Glutamatergic neuron (in vitro differentiated cells): ENCODE measurements at regions not wholly inside any gene's neighbourhood (a gene's known extent, or its start where the extent isn't known, plus 50 kb on each side); places are given as distances from the start of the nearest gene placed in this dataset.

Experiments
- DNase-seq: peaks from one replicate; pipeline ENCODE4 v3.0.0; 2022
- H3K27ac Mint-ChIP-seq: one replicate; pipeline ENCODE4 v1.8.0; 2020; ENCODE audit warnings: mild to moderate bottlenecking, mixed read lengths, inconsistent platforms; ENCODE audit not compliant: unreplicated experiment
- H3K27me3 Mint-ChIP-seq: one replicate; pipeline ENCODE4 v1.8.0; 2020; ENCODE audit warnings: mild to moderate bottlenecking, moderate library complexity, mixed read lengths, inconsistent platforms; ENCODE audit not compliant: unreplicated experiment
- H3K36me3 Mint-ChIP-seq: one replicate; pipeline ENCODE4 v1.8.0; 2020; ENCODE audit warnings: mild to moderate bottlenecking, mixed read lengths, inconsistent platforms; ENCODE audit not compliant: unreplicated experiment
- H3K4me1 Mint-ChIP-seq: one replicate; pipeline ENCODE4 v1.8.0; 2020; ENCODE audit warnings: mild to moderate bottlenecking, low read depth, mixed read lengths, inconsistent platforms; ENCODE audit not compliant: unreplicated experiment
- H3K4me3 Mint-ChIP-seq: one replicate; pipeline ENCODE4 v1.8.0; 2020; ENCODE audit warnings: mild to moderate bottlenecking, mixed read lengths, inconsistent platforms; ENCODE audit not compliant: unreplicated experiment
- H3K9me3 Mint-ChIP-seq: one replicate; pipeline ENCODE4 v1.8.0; 2020; ENCODE audit warnings: mild to moderate bottlenecking, moderate library complexity, mixed read lengths, inconsistent platforms; ENCODE audit not compliant: unreplicated experiment
- TF ChIP-seq, protein P1 (sequence below): fragments of 200-600 bp; sonication (generic); IDR thresholded peaks from one replicate; pipeline ENCODE4 v1.5.0; 2021; ENCODE audit not compliant: partially characterized antibody, unreplicated experiment

- Mint-ChIP-seq H3K27me3 (peaks cover 3% of the 10 kb centered on the region), H3K4me1 (peaks cover 8% of the 10 kb centered on the region), H3K36me3 (peaks cover 6% of the 10 kb centered on the region), H3K9me3 (peaks cover 5% of the 10 kb centered on the region), H3K4me3 (no peak overlapping the region), H3K27ac (no peak overlapping the region)
- no peak for DNase-seq
- TF ChIP-seq, protein P1, sequence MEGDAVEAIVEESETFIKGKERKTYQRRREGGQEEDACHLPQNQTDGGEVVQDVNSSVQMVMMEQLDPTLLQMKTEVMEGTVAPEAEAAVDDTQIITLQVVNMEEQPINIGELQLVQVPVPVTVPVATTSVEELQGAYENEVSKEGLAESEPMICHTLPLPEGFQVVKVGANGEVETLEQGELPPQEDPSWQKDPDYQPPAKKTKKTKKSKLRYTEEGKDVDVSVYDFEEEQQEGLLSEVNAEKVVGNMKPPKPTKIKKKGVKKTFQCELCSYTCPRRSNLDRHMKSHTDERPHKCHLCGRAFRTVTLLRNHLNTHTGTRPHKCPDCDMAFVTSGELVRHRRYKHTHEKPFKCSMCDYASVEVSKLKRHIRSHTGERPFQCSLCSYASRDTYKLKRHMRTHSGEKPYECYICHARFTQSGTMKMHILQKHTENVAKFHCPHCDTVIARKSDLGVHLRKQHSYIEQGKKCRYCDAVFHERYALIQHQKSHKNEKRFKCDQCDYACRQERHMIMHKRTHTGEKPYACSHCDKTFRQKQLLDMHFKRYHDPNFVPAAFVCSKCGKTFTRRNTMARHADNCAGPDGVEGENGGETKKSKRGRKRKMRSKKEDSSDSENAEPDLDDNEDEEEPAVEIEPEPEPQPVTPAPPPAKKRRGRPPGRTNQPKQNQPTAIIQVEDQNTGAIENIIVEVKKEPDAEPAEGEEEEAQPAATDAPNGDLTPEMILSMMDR = no peak
Observed at GRCh38 chr6:22059946-22060345, 236.9 kb downstream of the PRL start.

- Mint-ChIP-seq H3K9me3 (peaks cover 9% of the 10 kb centered on the region), H3K4me3 (no peak overlapping the region), H3K27ac (peak overlapping the region; percentile 64), H3K27me3 (peaks cover 5% of the 10 kb centered on the region), H3K4me1 (peaks cover 14% of the 10 kb centered on the region), H3K36me3 (no peaks in the 10 kb centered on the region)
- TF ChIP-seq, protein P1 = no peak
- DNase-seq = no peak
Observed at GRCh38 chr6:22062807-22063408, 233.9 kb downstream of the PRL start.

DNA sequence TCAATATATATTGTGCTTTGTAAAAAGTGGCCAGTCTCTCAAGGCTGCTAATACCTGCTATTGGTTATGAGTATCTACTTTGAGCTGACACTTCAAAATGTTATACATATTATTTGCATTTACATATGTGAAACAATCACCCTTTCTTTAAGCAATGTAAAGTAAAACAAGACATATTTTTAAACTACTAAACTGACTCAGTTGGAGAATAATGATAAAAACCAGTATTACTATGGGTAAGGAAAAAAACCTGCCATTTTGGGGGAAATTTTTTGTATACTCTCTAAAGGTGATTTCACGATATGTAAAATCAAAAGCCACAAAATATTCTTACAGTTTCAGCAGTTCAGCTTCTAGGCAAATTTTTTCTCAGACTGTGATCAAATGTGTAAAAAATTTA lies 232.3 kb downstream of the PRL start:
- Mint-ChIP-seq H3K4me1 (peaks cover 8% of the 10 kb centered on the region), H3K9me3 (peaks cover 9% of the 10 kb centered on the region), H3K4me3 (no peak overlapping the region), H3K27me3 (peaks cover 6% of the 10 kb centered on the region), H3K27ac (no peak overlapping the region), H3K36me3 (no peaks in the 10 kb centered on the region)
- TF ChIP-seq, protein P1 = no peak
- DNase-seq = no peak

GRCh38 chr6:22067122-22067521 lies 229.7 kb downstream of the PRL start:
- peaks cover 5% of the 10 kb centered on the region for H3K27me3 Mint-ChIP-seq
- no peak for DNase-seq
- H3K4me3 Mint-ChIP-seq = no peak overlapping the region
- TF ChIP-seq, protein P1 = no peak
- peaks cover 21% of the 10 kb centered on the region for H3K4me1 Mint-ChIP-seq
- H3K27ac Mint-ChIP-seq = no peak overlapping the region
- H3K36me3 Mint-ChIP-seq = no peaks in the 10 kb centered on the region
- peaks cover 9% of the 10 kb centered on the region for H3K9me3 Mint-ChIP-seq

DNA sequence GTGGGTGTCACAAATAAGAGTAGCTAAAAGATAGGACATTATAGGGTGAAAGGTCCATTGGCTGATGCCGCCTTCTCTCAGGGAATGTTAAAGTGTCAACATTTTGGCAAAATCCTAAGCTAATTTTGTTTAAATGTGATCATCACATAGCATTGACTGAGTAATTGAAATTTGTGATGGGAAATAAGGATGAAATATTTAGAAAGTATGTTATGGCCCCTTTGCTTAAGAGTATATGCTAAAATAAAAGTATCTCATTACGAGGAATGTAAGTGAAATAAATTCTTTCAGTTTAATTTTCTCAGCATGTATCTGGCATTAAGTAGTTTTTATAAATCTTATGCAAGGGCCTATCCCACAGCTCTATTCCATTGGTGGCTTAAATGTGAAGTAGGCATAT lies 229.2 kb downstream of the PRL start:
- Mint-ChIP-seq H3K4me3 (no peak overlapping the region), H3K9me3 (peaks cover 8% of the 10 kb centered on the region), H3K4me1 (peaks cover 23% of the 10 kb centered on the region), H3K36me3 (no peaks in the 10 kb centered on the region), H3K27ac (no peak overlapping the region), H3K27me3 (peaks cover 5% of the 10 kb centered on the region)
- no peak for DNase-seq
- TF ChIP-seq, protein P1 = no peak
